Fibroblast of lung (primary cell): ENCODE measurements at regions not wholly inside any gene's neighbourhood (a gene's known extent, or its start where the extent isn't known, plus 50 kb on each side); places are given as distances from the start of the nearest gene placed in this dataset.

Experiments used
- DNase-seq, 2 donors: peaks; one replicate each; pipeline versions ENCODE4 v3.0.0 to v3.0.0-alpha.2; 2010; ENCODE audit warnings: low read depth in 2 of 2
- H2AFZ ChIP-seq: 2 replicates; pipeline ENCODE4 v1.5.1; 2012; ENCODE audit warnings: low read length, control low read depth, inconsistent platforms
- H3K27ac ChIP-seq: 2 replicates; pipeline ENCODE4 v1.5.1; 2011; ENCODE audit warnings: low read length, control low read depth; ENCODE audit not compliant: insufficient read depth
- H3K27me3 ChIP-seq: 2 replicates; pipeline ENCODE4 v1.5.1; 2011; ENCODE audit warnings: mild to moderate bottlenecking, low read length; ENCODE audit not compliant: control insufficient read depth, insufficient read depth
- H3K36me3 ChIP-seq: 2 replicates; pipeline ENCODE4 v1.5.1; 2011; ENCODE audit warnings: low read length; ENCODE audit not compliant: control insufficient read depth, insufficient read depth
- H3K4me1 ChIP-seq: 2 replicates; pipeline ENCODE4 v1.5.1; 2011; ENCODE audit warnings: low read length; ENCODE audit not compliant: control insufficient read depth, insufficient read depth; ENCODE audit errors: extremely low read depth
- H3K4me2 ChIP-seq: 2 replicates; pipeline ENCODE4 v1.5.1; 2011; ENCODE audit warnings: low read length, control low read depth; ENCODE audit not compliant: insufficient read depth; ENCODE audit errors: extremely low read depth
- H3K4me3 ChIP-seq, 4 experiments: fragments of 200-600 bp in 1 of 4; sonication (generic) in 1 of 4; replicated peaks in 1 of 4; 2 replicates each; pipeline ENCODE4 v1.5.1; 2011 to 2016; ENCODE audit warnings: low read length in 4 of 4, low read depth in 3 of 4, mild to moderate bottlenecking in 3 of 4, control low read depth in 2 of 4, inconsistent platforms in 1 of 4, mixed read lengths in 1 of 4; ENCODE audit not compliant: insufficient read depth in 1 of 4; ENCODE audit errors: control extremely low read depth in 1 of 4
- H3K79me2 ChIP-seq: 2 replicates; pipeline ENCODE4 v1.5.1; 2012; ENCODE audit warnings: mild to moderate bottlenecking, low read length, inconsistent platforms; ENCODE audit not compliant: control insufficient read depth, insufficient read depth
- H3K9ac ChIP-seq: 2 replicates; pipeline ENCODE4 v1.5.1; 2011; ENCODE audit warnings: mild to moderate bottlenecking, low read length, control low read depth; ENCODE audit not compliant: insufficient read depth
- H3K9me3 ChIP-seq: 2 replicates; pipeline ENCODE4 v1.5.1; 2012; ENCODE audit warnings: low read depth, low read length; ENCODE audit not compliant: control insufficient read depth, insufficient read depth
- H4K20me1 ChIP-seq: 2 replicates; pipeline ENCODE4 v1.5.1; 2011; ENCODE audit warnings: low read length; ENCODE audit not compliant: control insufficient read depth, insufficient read depth; ENCODE audit errors: extremely low read depth
- EZH2 ChIP-seq: IDR thresholded peaks from 2 replicates; pipeline ENCODE4 v1.5.1; 2012; ENCODE audit warnings: low read length, control low read depth, mild to moderate bottlenecking; ENCODE audit errors: missing control alignments
- TF ChIP-seq, protein P1 (sequence below), 2 donors: IDR thresholded peaks in 1 of 2; conservative IDR thresholded peaks in 1 of 2; 1 replicate in 1 of 2; 2 replicates in 1 of 2; pipeline ENCODE4 v1.5.1; 2011 to 2012; ENCODE audit warnings: low read length in 2 of 2, control low read depth in 1 of 2, inconsistent platforms in 1 of 2, low read depth in 1 of 2, mild to moderate bottlenecking in 1 of 2

GRCh38 chr6:112745765-112746164, 398.6 kb downstream of the RFPL4B start:
- no peaks in the 10 kb centered on the region for H4K20me1 ChIP-seq
- DNase-seq = no peak
- H3K27me3 ChIP-seq = no peaks in the 10 kb centered on the region
- no peak overlapping the region for H3K27ac ChIP-seq
- H3K9me3 ChIP-seq = no peaks in the 10 kb centered on the region
- no peak overlapping the region for H3K4me2 ChIP-seq
- H3K36me3 ChIP-seq = no peaks in the 10 kb centered on the region
- no peaks in the 10 kb centered on the region for H3K79me2 ChIP-seq
- peaks cover 2% of the 10 kb centered on the region for H3K4me1 ChIP-seq
- TF ChIP-seq, protein P1, sequence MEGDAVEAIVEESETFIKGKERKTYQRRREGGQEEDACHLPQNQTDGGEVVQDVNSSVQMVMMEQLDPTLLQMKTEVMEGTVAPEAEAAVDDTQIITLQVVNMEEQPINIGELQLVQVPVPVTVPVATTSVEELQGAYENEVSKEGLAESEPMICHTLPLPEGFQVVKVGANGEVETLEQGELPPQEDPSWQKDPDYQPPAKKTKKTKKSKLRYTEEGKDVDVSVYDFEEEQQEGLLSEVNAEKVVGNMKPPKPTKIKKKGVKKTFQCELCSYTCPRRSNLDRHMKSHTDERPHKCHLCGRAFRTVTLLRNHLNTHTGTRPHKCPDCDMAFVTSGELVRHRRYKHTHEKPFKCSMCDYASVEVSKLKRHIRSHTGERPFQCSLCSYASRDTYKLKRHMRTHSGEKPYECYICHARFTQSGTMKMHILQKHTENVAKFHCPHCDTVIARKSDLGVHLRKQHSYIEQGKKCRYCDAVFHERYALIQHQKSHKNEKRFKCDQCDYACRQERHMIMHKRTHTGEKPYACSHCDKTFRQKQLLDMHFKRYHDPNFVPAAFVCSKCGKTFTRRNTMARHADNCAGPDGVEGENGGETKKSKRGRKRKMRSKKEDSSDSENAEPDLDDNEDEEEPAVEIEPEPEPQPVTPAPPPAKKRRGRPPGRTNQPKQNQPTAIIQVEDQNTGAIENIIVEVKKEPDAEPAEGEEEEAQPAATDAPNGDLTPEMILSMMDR (conservative IDR thresholded peaks at IDR 0.05 in 1 of 2, IDR thresholded peaks at IDR 0.05 in 1 of 2; ENCODE audit: low read depth in 1 of 2, low read length in 2 of 2) = no peak
- TF ChIP-seq EZH2 = no peak
- no peak overlapping the region for H2AFZ ChIP-seq
- no peak overlapping the region for H3K4me3 ChIP-seq
- no peak overlapping the region for H3K9ac ChIP-seq

- H3K4me2 ChIP-seq = no peak overlapping the region
- H4K20me1 ChIP-seq = no peaks in the 10 kb centered on the region
- H2AFZ ChIP-seq = no peak overlapping the region
- H3K27ac ChIP-seq = no peak overlapping the region
- H3K9ac ChIP-seq = no peak overlapping the region
- H3K9me3 ChIP-seq = no peaks in the 10 kb centered on the region
- H3K79me2 ChIP-seq = no peaks in the 10 kb centered on the region
- DNase-seq = no peak
- H3K4me3 ChIP-seq = no peak overlapping the region
- H3K4me1 ChIP-seq = no peaks in the 10 kb centered on the region
- H3K27me3 ChIP-seq = no peaks in the 10 kb centered on the region
- no peak for TF ChIP-seq EZH2
- TF ChIP-seq, protein P1 (conservative IDR thresholded peaks at IDR 0.05 in 1 of 2, IDR thresholded peaks at IDR 0.05 in 1 of 2; ENCODE audit: low read depth in 1 of 2, low read length in 2 of 2) = no peak
- H3K36me3 ChIP-seq = no peaks in the 10 kb centered on the region
These were observed 402.5 kb downstream of the RFPL4B start for GRCh38 chr6:112749673-112750072.

- TF ChIP-seq, protein P1 (conservative IDR thresholded peaks at IDR 0.05 in 1 of 2, IDR thresholded peaks at IDR 0.05 in 1 of 2; ENCODE audit: low read depth in 1 of 2, low read length in 2 of 2) = no peak
- TF ChIP-seq EZH2 = no peak
- no peak overlapping the region for H3K4me2 ChIP-seq
- no peak overlapping the region for H3K9ac ChIP-seq
- no peak for DNase-seq
- H3K9me3 ChIP-seq = no peaks in the 10 kb centered on the region
- H3K79me2 ChIP-seq = no peaks in the 10 kb centered on the region
- no peak overlapping the region for H2AFZ ChIP-seq
- no peaks in the 10 kb centered on the region for H3K4me1 ChIP-seq
- no peaks in the 10 kb centered on the region for H3K27me3 ChIP-seq
- no peaks in the 10 kb centered on the region for H4K20me1 ChIP-seq
- no peak overlapping the region for H3K4me3 ChIP-seq
- H3K36me3 ChIP-seq = no peaks in the 10 kb centered on the region
- H3K27ac ChIP-seq = no peak overlapping the region
These were observed 405.2 kb downstream of the RFPL4B start for GRCh38 chr6:112752305-112752704.
